Neuronal stem cell (in vitro differentiated cells): ENCODE measurements at regions not wholly inside any gene's neighbourhood (a gene's known extent, or its start where the extent isn't known, plus 50 kb on each side); places are given as distances from the start of the nearest gene placed in this dataset.

Experiments used
- DNase-seq: peaks from one replicate; pipeline ENCODE4 v3.0.0-alpha.2; 2013; ENCODE audit warnings: low spot score
- H2AFZ ChIP-seq: one replicate; pipeline ENCODE4 v1.6.1; 2013; ENCODE audit warnings: mild to moderate bottlenecking, low read length, inconsistent platforms
- H2AK5ac ChIP-seq: 2 replicates; pipeline ENCODE4 v1.6.1; 2013; ENCODE audit warnings: low read depth, mild to moderate bottlenecking, inconsistent platforms, low read length, moderate library complexity, mixed read lengths
- H2BK120ac ChIP-seq: 2 replicates; pipeline ENCODE4 v1.6.1; 2013; ENCODE audit warnings: low read depth, mild to moderate bottlenecking, inconsistent platforms, low read length, moderate library complexity, mixed read lengths
- H2BK12ac ChIP-seq: one replicate; pipeline ENCODE4 v1.6.1; 2013; ENCODE audit warnings: low read length, inconsistent platforms
- H2BK15ac ChIP-seq: 2 replicates; pipeline ENCODE4 v1.6.1; 2013; ENCODE audit warnings: mild to moderate bottlenecking, low read length, inconsistent platforms, mixed read lengths
- H2BK5ac ChIP-seq: one replicate; pipeline ENCODE4 v1.6.1; 2013; ENCODE audit warnings: inconsistent platforms, mild to moderate bottlenecking, low read length, moderate library complexity
- H3K14ac ChIP-seq: one replicate; pipeline ENCODE4 v1.6.1; 2013; ENCODE audit warnings: low read length, inconsistent platforms
- H3K18ac ChIP-seq: 2 replicates; pipeline ENCODE4 v1.6.1; 2013; ENCODE audit warnings: low read length, inconsistent platforms
- H3K23ac ChIP-seq: 2 replicates; pipeline ENCODE4 v1.6.1; 2013; ENCODE audit warnings: low read depth, mild to moderate bottlenecking, mixed read lengths, low read length, inconsistent platforms; ENCODE audit not compliant: poor library complexity
- H3K27ac ChIP-seq: replicated peaks from 3 replicates; pipeline ENCODE4 v1.5.1; 2013; ENCODE audit warnings: low read length, inconsistent platforms
- H3K27me3 ChIP-seq, 3 experiments: 2 replicates each; pipeline ENCODE4 v1.6.1; 2013; ENCODE audit warnings: low read length in 3 of 3, mild to moderate bottlenecking in 2 of 3, inconsistent platforms in 1 of 3, low read depth in 1 of 3, mixed read lengths in 1 of 3, moderate library complexity in 1 of 3; ENCODE audit not compliant: control insufficient read depth in 3 of 3, insufficient read depth in 3 of 3
- H3K36me3 ChIP-seq, 2 donors: replicated peaks in 1 of 2; 2 replicates each; pipeline ENCODE4 v1.6.1; 2013; ENCODE audit warnings: low read length in 2 of 2; ENCODE audit not compliant: control insufficient read depth in 2 of 2, insufficient read depth in 2 of 2
- H3K4ac ChIP-seq: 2 replicates; pipeline ENCODE4 v1.6.1; 2013; ENCODE audit warnings: inconsistent platforms, mild to moderate bottlenecking, low read length, moderate library complexity
- H3K4me1 ChIP-seq, 2 donors: 1 replicate in 1 of 2; 2 replicates in 1 of 2; pipeline ENCODE4 v1.6.1; 2013; ENCODE audit warnings: low read length in 2 of 2, low read depth in 1 of 2; ENCODE audit not compliant: control insufficient read depth in 2 of 2, insufficient read depth in 1 of 2
- H3K4me2 ChIP-seq: one replicate; pipeline ENCODE4 v1.6.1; 2013; ENCODE audit warnings: mild to moderate bottlenecking, low read length, inconsistent platforms; ENCODE audit not compliant: insufficient read depth, poor library complexity, severe bottlenecking
- H3K4me3 ChIP-seq, 2 donors: 2 replicates each; pipeline ENCODE4 v1.5.1; 2013; ENCODE audit warnings: low read length in 2 of 2, mild to moderate bottlenecking in 2 of 2, inconsistent platforms in 1 of 2, moderate library complexity in 1 of 2
- H3K79me1 ChIP-seq: one replicate; pipeline ENCODE4 v1.6.1; 2013; ENCODE audit warnings: low read depth, mild to moderate bottlenecking, inconsistent platforms, low read length, moderate library complexity
- H3K9ac ChIP-seq: one replicate; pipeline ENCODE4 v1.6.1; 2013; ENCODE audit warnings: mild to moderate bottlenecking, low read depth, low read length, inconsistent platforms; ENCODE audit not compliant: poor library complexity
- H3K9me3 ChIP-seq, 2 donors: replicated peaks in 1 of 2; 2 replicates each; pipeline versions ENCODE3 to v1.6.1; 2013; ENCODE audit warnings: low read length in 2 of 2, mild to moderate bottlenecking in 2 of 2, inconsistent platforms in 1 of 2, low read depth in 1 of 2, mixed read lengths in 1 of 2, moderate library complexity in 1 of 2; ENCODE audit not compliant: control insufficient read depth in 2 of 2, insufficient read depth in 1 of 2
- H4K8ac ChIP-seq: one replicate; pipeline ENCODE4 v1.6.1; 2013; ENCODE audit warnings: low read depth, mild to moderate bottlenecking, inconsistent platforms, low read length, moderate library complexity
- H4K91ac ChIP-seq: one replicate; pipeline ENCODE4 v1.6.1; 2013; ENCODE audit warnings: low read length, low read depth, mild to moderate bottlenecking, inconsistent platforms; ENCODE audit not compliant: poor library complexity
- WGBS, 2 donors: extraction: QIAGEN DNeasy Blood & Tissue Kit; methylation state at CpG; one replicate each; pipeline ENCODE4 v1.1.7; 2013; ENCODE audit warnings: missing lambda C conversion rate in 2 of 2, mixed read lengths in 1 of 2; ENCODE audit not compliant: insufficient read length in 2 of 2, insufficient replicate concordance in 1 of 2; ENCODE audit errors: extremely low coverage in 2 of 2; 5-methylcytosine and 5-hydroxymethylcytosine counted together

DNA sequence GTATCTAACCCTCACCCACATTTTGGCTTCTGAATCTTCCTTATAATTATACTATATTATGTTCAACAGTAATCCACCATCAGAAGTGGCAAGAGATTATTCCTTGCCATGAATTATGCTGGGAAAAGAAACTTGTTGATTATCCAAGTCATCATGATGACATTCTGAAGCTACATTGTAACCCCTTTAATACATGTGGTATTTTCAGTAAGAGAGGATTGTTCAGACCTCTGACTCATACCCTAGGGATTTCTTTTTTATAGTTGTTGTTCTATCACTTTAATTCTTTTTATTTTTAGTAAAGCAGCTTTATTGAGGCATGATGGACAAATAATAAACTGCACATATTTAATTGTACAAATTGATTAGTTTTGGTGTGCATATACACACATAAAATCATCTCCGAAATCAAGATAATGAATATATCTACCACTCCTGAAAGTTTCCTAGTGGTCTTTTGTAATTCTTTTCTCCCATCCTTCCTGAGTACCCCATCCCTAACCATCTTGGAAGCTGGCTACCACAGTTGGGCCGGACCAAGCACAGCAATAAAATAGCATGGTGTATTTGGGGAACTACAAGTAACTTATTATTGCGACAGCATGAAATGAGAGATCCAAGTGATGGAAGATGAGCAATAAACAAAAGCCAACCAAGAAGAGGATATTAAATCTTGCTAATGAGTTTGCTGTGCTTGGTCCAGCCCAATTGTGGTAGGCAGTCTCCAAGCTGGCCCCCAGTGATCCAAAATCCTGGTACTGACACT lies 159.9 kb downstream of the BARD1 start:
- Histone ChIP-seq H3K4me3 (no peak overlapping the region), H3K4ac (no peak overlapping the region), H2BK15ac (no peak overlapping the region), H2BK120ac (no peak overlapping the region), H3K18ac (no peak overlapping the region), H3K14ac (no peak overlapping the region), H2BK12ac (no peak overlapping the region), H4K91ac (no peak overlapping the region), H2AK5ac (no peak overlapping the region), H3K23ac (no peak overlapping the region), H3K27me3 (no peaks in the 10 kb centered on the region), H2AFZ (no peak overlapping the region), H4K8ac (no peak overlapping the region), H3K9me3 (no peaks in the 10 kb centered on the region), H3K27ac (no peak overlapping the region), H3K4me2 (no peak overlapping the region), H3K79me1 (no peaks in the 10 kb centered on the region), H3K4me1 (no peaks in the 10 kb centered on the region), H3K9ac (no peak overlapping the region), H3K36me3 (no peaks in the 10 kb centered on the region), H2BK5ac (no peak overlapping the region)
- no CpG with 5 or more reads among the region's 3 CpGs for whole genome bisulfite sequencing, 2 donors
- no peak for DNase-seq

- Histone ChIP-seq H3K79me1 (no peaks in the 10 kb centered on the region), H2BK120ac (no peak overlapping the region), H3K9ac (no peak overlapping the region), H3K4me2 (no peak overlapping the region), H3K4me1 (no peaks in the 10 kb centered on the region), H2BK15ac (no peak overlapping the region), H3K27me3 (no peaks in the 10 kb centered on the region), H3K14ac (no peak overlapping the region), H2AFZ (no peak overlapping the region), H3K9me3 (no peaks in the 10 kb centered on the region), H3K27ac (no peak overlapping the region), H2AK5ac (no peak overlapping the region), H2BK12ac (no peak overlapping the region), H3K36me3 (no peaks in the 10 kb centered on the region), H3K4me3 (no peak overlapping the region), H3K23ac (no peak overlapping the region), H4K8ac (no peak overlapping the region), H3K4ac (no peak overlapping the region), H3K18ac (no peak overlapping the region), H2BK5ac (no peak overlapping the region), H4K91ac (no peak overlapping the region)
- no peak for DNase-seq
- WGBS, 2 donors = no CpG with 5 or more reads among the region's 2 CpGs
Observed at GRCh38 chr2:214648520-214648919, 161.0 kb downstream of the BARD1 start.

DNA sequence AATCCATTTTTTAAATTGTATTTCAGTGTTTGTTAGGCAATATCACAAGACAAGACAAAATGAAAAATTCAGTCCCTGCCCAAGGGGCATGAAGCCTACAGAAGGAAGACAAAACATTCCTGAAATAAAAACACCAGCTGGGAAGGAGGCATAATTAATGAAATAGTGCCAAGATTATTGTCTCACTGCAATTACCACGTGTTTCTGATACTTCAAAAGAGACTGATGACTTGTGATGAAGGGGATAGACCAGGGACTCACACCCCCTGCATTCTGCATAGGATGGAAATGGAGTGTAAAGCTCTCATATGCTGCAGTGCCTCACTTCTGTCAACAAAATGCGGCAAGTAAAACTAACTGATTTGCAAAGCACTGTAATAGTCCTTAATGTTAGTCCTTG lies 178.1 kb downstream of the BARD1 start:
- Histone ChIP-seq H3K4ac (no peak overlapping the region), H2AFZ (no peak overlapping the region), H3K18ac (no peak overlapping the region), H2BK5ac (no peak overlapping the region), H4K8ac (no peak overlapping the region), H3K23ac (no peak overlapping the region), H3K27me3 (no peaks in the 10 kb centered on the region), H3K36me3 (no peaks in the 10 kb centered on the region), H3K4me1 (peaks cover 0 to 3% of the 10 kb centered on the region in 2 donors), H2BK120ac (no peak overlapping the region), H3K14ac (no peak overlapping the region), H3K9ac (no peak overlapping the region), H3K79me1 (no peaks in the 10 kb centered on the region), H3K4me2 (no peak overlapping the region), H2BK12ac (no peak overlapping the region), H2AK5ac (no peak overlapping the region), H4K91ac (no peak overlapping the region), H3K27ac (no peak overlapping the region), H3K4me3 (no peak overlapping the region), H3K9me3 (no peaks in the 10 kb centered on the region), H2BK15ac (no peak overlapping the region)
- DNase-seq = no peak
- no CpG with 5 or more reads among the region's 2 CpGs for WGBS, 2 donors

DNA sequence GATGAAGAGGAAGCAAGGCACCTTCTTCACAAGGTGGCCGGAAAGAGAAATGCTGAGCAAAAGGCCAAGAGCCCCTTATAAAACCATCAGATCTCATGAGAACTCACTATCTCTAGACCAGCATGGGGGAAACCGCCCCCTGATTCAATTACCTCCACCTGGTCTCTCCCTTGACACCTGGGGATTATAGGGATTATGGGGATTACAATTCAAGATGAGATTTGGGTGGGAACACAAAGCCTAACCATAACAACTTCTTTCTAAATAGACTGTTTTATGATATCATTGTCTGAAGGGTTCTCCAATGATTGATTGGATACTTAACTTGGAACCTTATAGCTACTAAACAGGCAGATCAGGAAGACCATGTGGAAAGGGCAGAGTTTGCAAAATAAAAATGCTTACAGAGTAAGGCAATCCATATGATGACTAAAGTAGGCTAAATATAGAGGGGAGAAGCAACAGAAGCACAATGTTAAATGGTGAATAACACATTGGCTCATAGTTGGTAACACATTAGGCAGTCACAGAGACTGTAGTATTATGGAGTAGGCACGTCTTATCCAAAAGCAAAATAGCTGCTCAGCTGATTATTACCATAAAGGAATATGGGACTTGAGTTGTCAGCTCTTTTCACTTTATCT lies 179.0 kb downstream of the BARD1 start:
- Histone ChIP-seq H3K27me3 (no peaks in the 10 kb centered on the region), H3K9me3 (no peaks in the 10 kb centered on the region), H2BK12ac (no peak overlapping the region), H3K23ac (no peak overlapping the region), H3K79me1 (no peaks in the 10 kb centered on the region), H2BK15ac (no peak overlapping the region), H2AFZ (no peak overlapping the region), H3K36me3 (no peaks in the 10 kb centered on the region), H3K4me1 (peaks cover 0 to 3% of the 10 kb centered on the region in 2 donors), H2BK120ac (no peak overlapping the region), H4K8ac (no peak overlapping the region), H3K4me3 (no peak overlapping the region), H2BK5ac (no peak overlapping the region), H2AK5ac (no peak overlapping the region), H3K27ac (no peak overlapping the region), H3K4ac (no peak overlapping the region), H3K9ac (no peak overlapping the region), H3K18ac (no peak overlapping the region), H3K4me2 (no peak overlapping the region), H3K14ac (no peak overlapping the region), H4K91ac (no peak overlapping the region)
- DNase-seq = no peak
- WGBS, 2 donors = no CpG with 5 or more reads among the region's 3 CpGs
